Fibroblast of skin of right quadriceps (primary cell): ENCODE measurements at regions not wholly inside any gene's neighbourhood (a gene's known extent, or its start where the extent isn't known, plus 50 kb on each side); places are given as distances from the start of the nearest gene placed in this dataset.
A peak's percentile ranks its signal among the peaks of the same experiment; 100 is the strongest.

Experiments used
- DNase-seq: peaks from one replicate; pipeline ENCODE4 v3.0.0-alpha.2; 2013

DNA sequence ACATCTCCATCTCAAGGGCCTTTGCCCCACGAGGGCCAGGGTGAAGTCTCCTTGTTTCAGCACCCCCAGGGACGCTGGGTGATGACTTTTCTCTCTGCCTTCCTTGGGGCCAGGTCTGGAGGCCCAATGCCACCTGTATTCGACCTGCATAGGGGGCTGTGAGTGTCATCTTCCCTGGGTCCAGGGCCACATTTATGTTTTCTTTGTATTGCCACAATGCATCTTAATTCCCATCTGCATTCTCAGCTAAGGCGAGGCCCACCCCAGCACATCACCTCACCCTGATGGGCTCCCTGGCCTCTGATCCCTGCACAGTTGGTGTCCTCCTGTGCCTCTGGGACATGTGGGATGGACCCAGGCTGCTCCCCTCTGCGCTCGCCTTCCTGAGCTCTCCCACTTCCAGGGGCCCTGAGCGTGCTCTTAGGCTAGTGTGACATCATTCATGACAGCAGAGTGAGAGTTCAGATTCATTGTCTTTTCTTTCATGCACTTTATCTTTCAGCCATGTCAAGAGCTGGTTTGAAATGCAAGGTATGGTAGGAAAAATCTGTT, 122.0 kb upstream of the COPS8 start:
- DNase-seq, result no peak

DNA sequence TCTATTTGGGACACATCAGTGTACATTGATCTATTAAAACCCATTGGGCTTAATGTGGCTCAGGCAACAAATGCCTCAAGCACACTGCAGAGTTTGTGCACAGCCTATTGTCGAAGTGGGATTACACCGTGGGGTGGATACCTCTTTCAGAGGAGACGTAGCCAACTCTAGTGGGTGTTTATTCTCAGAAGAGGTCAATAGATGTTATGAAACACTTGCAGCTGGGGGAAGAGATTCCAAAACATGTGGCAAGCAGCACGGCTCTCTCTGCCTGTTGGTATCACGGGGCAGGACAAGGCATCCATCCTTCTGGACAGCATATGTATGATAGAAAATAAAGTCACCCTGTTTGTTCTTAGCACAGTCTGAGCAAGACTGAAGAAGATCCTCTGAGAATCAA, 121.4 kb upstream of the COPS8 start:
- no peak for DNase-seq

DNA sequence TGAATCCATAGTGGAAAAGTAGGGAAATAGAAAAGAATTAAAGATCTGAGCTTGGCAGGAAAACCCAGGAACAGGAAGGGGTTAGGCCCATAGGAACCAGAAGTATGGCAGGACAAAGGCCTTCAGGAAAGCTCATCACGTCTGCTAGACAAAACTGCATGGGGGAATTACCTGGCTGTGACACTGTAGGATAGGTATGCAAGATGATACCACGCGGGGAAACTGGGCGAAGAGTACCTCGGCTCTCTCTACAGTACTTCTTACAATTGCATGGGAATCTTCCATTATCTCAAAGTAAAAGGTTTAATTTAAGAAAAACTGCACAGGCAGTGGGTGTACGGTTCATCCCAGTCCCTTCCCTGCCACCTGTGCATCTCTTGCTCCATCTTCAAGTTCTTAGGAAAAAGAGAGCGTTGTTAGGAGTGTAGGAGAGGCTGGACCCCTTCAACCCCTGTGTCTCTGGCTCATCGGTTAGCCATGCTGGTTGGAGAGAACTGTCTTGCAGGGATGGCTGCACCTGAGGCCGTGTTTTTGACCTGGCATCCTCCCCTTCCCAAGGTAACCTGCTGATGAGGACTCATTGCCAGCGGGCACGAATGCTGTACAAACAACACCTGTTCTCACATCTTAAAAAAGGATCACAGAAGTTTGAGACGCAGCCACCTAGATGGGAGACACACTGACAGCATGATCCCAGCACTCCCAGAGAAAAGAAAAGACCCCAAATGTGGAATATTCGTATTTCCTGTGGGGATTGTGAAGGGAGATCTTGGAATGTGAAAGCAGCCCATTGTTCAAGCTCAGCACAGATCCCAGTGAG, 120.5 kb upstream of the COPS8 start:
- no peak for DNase-seq

DNA sequence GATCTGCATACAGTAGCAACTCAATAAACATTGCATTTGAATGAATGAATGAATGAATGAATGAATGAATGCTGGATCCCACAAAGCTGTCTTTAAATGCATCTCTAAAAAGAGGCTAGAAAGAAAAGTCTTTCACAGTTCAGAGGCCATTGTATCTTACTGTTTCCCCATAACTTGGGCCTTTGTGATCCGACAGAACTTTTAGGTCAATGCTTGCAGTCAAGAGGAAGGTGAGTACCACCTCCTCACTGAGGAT, 119.9 kb upstream of the COPS8 start:
- DNase-seq, result no peak

DNA sequence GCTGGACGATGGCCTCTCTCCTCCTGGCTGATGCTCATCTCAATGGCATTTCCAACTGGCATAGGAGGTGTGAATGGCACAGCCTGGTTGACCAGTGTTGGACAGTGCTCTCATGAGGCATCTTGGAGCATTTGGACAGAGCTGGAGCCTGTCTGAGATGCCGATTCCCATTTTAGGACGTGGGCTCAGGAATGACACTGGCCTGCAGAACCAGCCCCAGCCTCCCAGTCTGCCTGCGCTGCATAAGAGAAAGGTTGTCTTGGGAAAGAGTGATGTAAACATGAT, 118.2 kb upstream of the COPS8 start:
- DNase-seq, result no peak

DNA sequence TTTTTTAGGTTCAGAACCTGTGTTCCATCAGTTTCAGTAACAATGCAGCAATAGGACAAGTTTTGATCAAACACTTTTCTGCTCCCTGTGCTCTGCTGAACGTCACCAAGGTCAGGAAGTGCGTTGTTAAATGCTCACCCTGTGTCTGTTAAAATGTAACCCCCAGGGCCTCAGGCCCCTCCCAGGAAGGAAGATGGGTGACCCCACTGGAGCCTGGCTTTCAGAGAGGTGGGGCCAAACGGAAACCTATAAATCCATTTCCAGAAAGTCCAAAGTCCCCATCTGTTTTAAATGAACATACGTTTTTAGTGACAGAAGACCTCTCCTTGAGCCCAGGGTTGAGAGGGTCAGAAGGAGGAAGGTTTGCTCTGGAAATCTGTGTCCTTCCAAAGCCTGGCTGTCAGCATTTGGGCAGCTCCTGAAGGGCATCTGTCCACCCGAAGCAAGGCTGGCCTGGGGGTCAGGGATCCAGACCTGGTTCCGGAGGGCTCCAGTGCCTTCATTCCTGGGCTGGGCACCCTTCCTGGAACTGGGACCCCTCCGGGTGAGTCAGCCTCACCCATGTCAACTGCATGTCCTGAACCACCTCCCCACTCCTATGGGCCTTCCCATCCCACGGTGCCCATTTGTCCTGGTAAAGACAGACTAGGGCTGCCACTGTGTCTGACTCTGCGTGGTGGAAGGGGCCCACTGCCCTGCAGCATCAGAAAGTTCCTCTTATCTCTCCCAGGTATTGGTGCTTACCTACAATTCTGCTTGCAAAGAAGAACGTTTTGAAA, 117.4 kb upstream of the COPS8 start:
- DNase-seq, result no peak

DNA sequence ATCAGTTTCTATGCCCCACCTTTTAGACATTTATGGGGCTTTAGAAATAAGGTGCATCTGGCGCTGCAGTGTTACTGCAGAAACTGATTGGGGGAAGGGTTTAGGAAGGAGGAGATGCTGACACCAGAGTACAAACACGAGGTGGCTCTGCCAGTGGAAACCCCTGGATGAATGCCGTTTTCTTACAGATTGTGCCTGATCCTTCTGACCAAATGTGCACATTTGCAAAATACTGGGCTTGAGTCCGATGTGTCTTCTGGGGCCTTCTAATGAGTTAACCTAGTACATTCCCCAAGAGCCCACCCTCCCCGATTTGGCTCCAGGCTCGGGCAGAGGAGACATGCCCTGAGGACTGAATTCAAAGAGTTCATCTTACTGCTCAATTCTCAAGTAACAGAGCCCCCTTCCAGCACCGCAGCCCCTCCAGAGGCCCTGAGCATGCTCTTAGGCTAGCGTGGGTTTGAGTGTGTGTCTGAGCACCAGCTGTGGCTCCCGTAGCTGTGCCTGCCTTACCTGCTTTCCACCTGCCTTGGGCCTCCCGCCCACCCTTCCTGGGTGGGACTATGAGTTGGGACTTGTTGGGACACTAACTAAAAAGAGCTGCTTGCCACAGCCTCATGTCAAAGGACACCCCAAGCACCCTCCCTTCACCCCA, 116.7 kb upstream of the COPS8 start:
- DNase-seq, result no peak

DNA sequence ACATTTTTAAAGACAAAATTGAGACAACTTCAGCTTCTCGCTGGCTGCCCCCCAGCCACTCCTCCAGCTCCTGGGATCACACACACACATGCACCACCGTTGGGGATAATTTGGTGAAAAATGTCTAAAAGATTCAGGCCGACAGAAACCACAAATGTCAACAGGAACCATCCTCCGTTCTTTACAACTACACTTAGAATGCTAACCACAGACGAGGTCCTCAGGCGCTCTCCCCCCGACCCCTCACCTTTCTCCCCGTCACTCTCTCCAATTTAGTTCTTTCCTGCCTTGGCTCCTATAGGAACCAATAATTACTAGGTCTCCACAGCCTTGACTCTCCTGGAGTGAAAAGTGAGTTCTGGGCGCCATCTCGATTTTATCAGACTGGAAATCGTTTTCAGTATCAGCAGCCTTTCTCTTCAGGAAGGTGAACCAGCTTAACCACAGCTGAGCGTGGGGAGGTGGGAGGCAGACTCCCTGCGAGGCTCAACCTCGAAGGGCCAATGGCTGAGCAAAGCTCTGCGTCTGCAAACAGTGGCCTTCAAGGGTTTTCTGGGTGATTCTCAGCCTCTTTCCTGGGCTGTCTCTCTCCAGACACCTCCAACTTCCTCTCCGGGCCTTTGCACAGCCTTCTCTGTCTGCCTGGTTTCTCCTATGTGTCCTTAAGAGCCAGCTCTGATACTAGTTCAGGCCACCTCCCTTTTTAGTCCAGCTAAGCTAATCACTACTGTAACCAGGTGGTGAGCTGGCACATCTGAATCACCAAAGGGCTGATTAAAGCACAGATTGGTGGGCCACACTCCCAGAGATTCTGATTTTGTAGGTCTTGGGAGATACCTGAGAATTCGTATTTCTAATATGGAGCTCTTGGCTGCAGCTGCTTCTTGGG, 115.7 kb upstream of the COPS8 start:
- peak; percentile 20 for DNase-seq

DNA sequence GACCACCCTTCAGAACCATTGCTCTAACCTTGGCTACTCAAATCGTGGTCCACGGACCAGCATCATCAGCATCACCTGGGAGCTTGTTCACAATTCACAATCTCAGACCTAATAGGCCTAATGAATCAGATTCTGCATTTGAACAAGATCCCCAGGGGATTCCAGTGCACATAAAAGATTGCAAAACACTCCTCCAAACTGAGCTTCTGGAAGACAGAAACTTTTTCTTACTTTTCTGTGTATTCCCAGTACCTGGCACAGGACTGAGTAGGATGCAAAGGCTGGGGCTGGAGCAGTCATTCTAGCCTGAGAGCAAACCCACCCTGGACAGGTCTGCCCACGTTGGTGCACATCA, 115.1 kb upstream of the COPS8 start:
- DNase-seq, result peak; percentile 71

DNA sequence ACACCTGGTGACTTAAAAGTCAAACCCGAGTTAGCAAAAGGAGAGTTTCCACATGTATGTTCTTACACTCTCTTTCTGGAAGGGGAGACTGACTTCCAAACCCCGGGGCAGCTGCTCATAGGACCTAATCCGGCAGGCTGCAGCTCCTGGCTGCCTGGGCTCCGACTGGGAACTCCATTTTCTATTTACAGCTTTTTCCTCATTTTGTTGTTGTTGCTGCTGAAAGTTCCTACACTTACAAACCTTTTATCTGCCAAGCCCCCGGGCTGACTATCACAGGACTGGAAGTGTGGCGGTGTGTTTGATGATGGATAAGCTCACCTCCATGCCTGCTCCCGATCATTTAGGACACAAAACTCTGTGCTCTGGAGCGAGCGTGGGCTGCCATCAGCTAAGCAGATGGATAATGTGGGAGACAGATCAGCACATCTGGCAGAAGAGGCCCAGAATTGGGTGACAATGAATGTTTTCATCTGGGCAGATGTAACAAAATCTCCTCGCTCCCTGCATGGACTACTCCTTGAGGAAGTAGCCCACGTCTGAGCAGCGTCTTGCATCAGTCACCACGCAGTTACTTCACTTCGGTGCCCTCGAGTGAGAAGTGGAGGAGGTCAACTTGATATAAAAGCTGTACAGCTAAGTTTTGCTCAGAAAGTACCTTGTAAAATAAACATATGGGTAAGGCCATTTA, 114.4 kb upstream of the COPS8 start:
- peak; percentile 56 for DNase-seq

DNA sequence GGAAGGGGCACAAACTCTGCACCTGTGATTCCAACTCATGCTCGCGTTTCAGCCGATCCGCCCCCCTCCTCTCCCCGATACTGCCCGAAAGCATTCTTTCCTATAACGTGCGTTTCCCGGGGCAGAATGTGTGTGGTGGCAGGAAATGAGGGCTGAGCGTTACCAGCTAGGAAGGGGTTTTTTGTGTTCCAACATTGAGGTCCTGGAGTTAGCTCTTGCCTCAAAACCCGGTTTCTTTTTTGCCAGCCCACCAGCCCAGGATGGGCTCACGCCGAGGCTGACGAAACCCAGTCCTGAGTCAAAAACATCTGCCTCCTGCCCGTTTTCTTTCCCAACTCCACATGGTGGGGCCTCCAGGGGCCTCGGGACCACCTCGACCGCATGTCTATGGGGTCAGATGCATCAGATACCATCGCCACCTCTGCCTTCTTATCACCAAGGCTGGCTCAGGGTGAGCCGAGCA, 113.7 kb upstream of the COPS8 start:
- DNase-seq, result peak; percentile 23

DNA sequence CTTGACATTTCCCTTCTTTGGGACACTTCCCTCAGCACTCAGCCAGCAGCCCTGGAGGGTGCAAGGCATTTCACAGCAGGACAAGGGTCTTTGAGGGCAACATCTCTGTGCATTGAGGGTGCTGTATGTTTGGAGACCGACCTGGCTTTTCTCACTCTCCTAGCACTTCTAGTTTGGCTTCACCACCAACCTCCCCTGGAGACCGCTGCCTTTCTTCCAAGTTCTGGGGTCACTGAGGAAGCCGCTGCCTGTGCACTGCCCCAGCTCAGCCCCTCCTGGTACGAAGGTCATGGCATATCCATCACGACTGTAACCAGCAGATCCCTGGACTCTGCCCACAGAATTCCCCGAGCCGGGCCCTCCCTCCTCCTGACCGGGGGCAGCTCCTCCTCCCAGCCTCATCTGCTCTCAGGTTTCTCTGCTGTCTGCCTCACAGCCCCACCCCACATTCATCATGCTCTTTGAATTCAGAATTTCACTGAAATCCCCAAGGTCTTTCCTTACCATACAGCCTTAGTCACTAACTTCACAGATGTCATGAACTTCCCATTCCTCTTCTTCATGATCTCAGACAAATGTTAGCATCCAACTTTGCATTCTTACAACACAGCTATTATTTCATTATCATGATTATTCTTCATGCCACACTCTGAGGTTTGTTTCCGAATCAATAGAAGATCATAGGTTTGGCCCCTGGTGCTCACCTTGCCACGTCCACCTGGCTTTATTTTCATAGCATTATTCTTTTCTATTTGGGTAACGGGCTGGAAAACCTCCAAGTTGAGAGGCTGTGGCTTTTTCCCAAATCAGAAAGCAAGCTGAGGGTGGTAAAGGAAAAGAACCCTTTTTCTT, 113.0 kb upstream of the COPS8 start:
- DNase-seq, result peak; percentile 97

DNA sequence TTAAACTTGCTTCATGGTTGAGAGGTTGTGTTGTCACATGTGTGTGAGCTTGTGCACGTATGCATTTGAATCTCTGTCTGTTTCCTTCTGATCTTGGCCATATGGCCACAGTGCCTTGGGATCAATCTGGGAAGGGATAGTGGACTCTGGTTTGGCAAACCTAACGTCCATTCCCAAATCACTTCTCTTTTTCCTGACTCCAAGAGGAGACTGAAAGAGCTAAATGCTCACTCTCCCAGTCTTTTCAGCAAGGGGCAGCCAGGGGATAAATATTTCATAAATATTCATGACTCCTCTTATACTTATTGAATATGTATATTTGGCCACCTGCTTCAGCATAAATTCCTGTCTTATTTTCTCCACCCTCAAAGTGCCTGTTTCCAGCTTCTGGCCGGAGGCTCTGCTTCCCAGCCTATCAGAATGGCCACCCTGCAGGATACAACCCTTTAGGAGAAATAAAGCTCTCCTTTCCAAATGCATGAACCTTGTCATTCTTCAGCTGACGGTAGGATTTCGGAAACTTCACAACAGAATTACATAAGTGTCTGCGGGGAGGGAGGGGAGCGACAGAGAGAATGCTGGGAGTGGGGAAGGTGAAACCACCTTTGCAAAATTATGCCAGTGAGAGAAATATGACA, 112.2 kb upstream of the COPS8 start:
- no peak for DNase-seq

DNA sequence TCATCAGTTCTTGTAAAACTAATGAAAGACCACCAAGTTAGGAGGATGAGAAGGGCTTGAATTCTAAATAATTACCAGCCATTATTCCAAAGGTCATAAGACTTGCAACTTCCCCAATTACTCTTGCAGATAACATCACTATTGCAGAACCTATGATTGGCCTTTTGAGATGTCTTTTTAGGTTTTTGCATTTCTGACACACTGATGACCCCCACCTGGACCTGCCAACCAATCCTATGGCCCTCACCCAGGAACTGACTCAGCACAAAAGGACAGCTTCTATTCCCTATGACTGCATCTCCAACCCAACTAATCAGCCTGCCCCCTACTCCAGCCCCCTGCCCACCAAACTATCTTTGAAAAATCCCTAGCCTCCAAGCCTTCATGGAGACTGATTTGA, 111.5 kb upstream of the COPS8 start:
- DNase-seq, result no peak

DNA sequence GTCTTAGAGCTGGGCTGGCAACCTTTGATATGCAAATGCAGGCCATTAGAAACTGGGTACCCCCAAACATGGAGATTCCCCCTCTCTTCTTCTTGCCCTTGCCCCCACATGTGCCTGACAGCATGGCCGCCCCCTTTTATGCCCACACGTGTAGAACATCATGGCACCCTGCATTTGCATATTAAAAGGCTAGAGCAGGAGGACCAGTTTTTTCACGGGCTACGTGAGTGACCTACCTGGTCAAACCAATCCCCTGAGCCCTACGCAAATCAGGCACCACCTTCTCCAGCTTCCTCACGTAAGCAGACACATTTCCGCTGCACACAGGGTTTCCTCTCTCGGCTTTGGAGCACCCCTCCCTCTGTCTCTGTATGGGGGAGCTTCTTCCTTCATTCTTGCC, 110.9 kb upstream of the COPS8 start:
- no peak for DNase-seq

DNA sequence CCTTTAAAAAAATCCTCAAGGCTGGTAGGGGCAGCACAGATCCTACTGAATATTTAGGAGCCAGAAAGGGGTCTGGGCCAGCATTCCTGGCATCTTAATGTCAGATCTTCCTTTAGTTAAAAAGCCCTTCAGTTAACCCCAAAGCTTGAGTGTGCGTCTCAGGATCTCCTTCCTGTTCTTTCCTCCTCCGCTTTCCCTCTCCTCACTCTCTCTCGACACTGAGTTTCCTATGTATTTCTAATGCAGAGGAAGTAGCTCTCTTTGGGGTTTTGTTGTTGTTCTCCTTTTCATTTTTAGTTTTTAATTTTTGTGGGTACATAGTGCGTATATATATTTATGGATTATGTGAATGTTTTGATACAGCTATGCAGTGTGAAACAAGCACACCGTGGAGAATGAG, 109.9 kb upstream of the COPS8 start:
- no peak for DNase-seq

DNA sequence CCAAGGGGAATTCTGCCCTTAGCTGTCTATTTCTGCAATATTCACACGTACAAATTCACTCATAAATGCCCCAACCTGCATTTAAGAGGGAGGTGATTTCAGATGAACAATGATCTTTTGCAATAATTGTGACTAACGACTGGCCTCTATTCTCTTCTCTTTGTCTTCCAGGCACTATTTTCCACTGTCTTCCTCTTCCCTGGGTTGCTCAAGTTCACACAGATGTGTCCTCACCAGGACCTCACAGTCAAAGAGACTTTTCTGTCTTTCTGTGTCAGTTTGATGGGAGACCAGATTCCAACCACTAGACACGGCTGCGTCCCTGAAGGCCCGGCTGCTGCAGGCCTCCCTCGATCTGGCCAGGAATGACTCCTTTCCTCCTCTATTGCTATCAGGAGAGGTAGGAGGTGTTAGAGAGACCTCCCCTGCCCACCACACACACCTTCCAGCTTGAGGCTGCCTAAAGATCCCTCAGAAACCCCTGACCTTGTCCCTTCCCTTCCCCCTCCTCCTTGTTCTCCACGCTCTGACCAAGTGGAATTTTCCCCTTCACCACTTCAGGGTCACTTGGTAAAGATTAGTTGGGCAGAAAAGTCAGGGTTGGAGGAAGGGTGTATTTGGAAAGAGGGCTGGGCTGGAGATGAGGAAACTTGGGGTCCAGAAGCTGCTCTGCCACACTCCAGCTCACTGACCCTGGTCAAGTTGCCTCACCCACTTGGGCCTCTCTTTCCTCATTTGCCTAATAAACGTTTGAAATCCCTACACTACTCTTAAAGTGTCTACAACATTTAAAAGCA, 109.2 kb upstream of the COPS8 start:
- no peak for DNase-seq

DNA sequence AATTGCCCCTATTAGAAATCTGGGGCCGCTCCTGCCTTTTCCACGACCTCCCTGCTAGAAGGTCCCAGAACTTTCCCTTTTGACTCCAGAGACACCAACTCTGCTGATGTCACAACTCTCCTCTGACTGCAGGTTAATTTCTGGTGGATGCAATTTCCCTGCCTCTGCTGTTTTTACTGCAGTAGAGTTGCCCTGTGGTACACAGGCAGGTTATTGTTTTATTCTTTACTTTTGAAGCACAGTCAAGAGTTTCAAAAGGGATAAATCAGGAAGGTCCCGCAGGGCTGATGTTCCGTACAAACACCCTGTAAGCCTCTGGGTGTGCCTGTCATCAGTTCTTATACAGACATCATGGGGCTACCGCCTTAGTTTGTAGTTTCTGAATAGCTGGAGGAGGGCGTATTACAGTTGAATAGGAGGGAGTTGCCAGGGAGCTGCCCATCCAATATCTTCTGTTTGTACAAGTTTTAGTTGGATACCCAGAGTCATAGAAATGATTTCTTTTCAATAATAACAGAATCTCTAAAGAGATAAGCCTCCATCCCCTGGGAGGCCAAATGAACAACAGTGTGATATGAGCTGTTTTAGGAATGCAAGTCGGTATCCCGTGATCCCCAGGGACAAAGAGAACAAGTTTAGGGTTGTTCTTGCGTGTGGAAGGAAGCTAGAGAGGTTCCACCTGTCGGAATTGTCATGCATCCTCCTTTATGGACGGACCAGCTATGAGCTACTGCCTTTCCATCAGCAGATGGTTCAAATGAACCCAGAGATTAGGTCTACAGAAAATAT, 108.4 kb upstream of the COPS8 start:
- DNase-seq, result no peak

DNA sequence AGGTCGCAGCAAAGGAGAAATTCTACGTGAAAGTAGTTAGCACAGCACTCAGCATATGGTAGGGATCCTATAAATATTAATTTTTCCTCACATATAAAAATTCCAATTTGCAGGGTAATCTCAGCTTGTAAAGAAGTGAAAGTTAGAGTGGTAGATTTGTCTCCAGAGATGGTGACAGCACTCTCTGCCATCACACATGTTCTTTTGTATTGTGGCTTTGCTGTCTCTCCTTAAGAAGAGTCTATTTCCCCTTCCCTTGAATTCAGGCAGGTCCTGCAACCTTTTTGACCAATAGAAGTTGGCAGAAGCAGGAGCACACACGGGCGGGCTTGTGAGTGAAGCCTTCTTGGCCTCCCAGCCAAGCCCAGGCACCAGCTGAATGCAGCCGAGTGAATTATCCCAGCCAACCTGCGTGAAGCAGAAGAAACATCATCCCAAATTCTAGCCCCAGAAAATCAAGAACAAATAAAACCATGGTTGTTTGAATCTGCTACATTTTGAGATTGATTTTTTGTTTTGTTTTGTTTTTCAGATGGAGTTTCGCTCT, 107.8 kb upstream of the COPS8 start:
- no peak for DNase-seq
